Type B pancreatic cell (in vitro differentiated cells): ENCODE measurements at regions not wholly inside any gene's neighbourhood (a gene's known extent, or its start where the extent isn't known, plus 50 kb on each side); places are given as distances from the start of the nearest gene placed in this dataset.

Experiments used
- DNase-seq: peaks from one replicate; pipeline ENCODE4 v3.0.0; 2021; ENCODE audit warnings: mixed read lengths; ENCODE audit not compliant: unreplicated experiment; ENCODE audit errors: extremely low spot score
- H3K27ac Mint-ChIP-seq: 2 replicates; pipeline ENCODE4 v1.8.0; 2021; ENCODE audit warnings: mild to moderate bottlenecking, mixed read lengths
- H3K27me3 Mint-ChIP-seq: 2 replicates; pipeline ENCODE4 v1.8.0; 2021; ENCODE audit warnings: mixed read lengths
- H3K36me3 Mint-ChIP-seq: 2 replicates; pipeline ENCODE4 v1.8.0; 2021; ENCODE audit warnings: mixed read lengths
- H3K4me1 Mint-ChIP-seq: one replicate; pipeline ENCODE4 v1.8.0; 2021; ENCODE audit warnings: mixed read lengths; ENCODE audit not compliant: unreplicated experiment
- H3K4me3 Mint-ChIP-seq: 2 replicates; pipeline ENCODE4 v1.8.0; 2021; ENCODE audit warnings: mild to moderate bottlenecking, mixed read lengths
- H3K9me3 Mint-ChIP-seq: 2 replicates; pipeline ENCODE4 v1.8.0; 2021; ENCODE audit warnings: mixed read lengths
- TF ChIP-seq, protein P1 (sequence below): fragments of 200-600 bp; sonication (generic); conservative IDR thresholded peaks from 2 replicates; pipeline ENCODE4 v1.5.0; 2021; ENCODE audit warnings: antibody characterized with exemption, mild to moderate bottlenecking

DNA sequence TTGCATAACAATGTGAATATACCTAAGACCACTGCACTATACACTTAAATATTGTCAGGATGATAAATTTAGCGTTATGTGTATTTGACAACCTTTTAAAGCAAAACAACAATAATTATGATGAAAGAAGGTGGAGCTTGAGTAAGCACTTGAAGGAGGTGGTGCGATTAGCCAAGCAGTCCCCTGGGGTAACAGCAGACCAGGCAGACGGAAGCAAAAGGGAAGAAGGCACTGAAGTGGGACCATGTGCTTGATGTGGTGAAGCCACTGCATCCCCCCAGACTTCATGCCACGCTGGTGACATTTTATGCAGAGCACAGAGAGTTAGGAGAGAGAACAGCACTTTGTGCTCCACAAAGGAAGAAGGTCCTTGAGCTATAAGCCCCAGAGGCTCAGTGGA lies 58.3 kb upstream of the ZNF507 start:
- Mint-ChIP-seq H3K27ac (no peak overlapping the region), H3K9me3 (no peaks in the 10 kb centered on the region), H3K36me3 (no peaks in the 10 kb centered on the region), H3K27me3 (peaks cover 22% of the 10 kb centered on the region), H3K4me3 (no peak overlapping the region), H3K4me1 (peaks cover 4% of the 10 kb centered on the region)
- TF ChIP-seq, protein P1, sequence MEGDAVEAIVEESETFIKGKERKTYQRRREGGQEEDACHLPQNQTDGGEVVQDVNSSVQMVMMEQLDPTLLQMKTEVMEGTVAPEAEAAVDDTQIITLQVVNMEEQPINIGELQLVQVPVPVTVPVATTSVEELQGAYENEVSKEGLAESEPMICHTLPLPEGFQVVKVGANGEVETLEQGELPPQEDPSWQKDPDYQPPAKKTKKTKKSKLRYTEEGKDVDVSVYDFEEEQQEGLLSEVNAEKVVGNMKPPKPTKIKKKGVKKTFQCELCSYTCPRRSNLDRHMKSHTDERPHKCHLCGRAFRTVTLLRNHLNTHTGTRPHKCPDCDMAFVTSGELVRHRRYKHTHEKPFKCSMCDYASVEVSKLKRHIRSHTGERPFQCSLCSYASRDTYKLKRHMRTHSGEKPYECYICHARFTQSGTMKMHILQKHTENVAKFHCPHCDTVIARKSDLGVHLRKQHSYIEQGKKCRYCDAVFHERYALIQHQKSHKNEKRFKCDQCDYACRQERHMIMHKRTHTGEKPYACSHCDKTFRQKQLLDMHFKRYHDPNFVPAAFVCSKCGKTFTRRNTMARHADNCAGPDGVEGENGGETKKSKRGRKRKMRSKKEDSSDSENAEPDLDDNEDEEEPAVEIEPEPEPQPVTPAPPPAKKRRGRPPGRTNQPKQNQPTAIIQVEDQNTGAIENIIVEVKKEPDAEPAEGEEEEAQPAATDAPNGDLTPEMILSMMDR: no peak
- no peak for DNase-seq

DNA sequence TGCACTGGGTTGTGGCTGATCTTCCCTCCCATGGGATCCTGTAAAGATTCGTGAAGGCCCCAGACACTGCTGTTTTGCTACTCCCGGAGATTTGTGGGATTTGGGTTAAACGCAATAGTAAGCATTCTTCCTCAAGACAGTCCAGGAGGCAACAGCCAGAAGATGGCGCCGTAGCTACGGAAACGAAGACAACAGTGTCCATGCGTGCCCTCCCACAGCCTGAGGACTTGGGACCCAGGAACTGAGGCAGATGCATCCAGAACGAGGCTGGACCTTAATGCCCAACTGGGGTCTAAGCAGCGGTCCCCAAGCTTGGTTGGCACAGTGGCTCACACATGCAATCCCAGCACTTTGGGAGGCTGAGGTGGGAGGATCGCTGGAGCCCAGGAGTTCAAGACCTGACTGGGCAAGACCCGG lies 57.6 kb upstream of the ZNF507 start:
- Mint-ChIP-seq H3K4me3 (no peak overlapping the region), H3K4me1 (peaks cover 4% of the 10 kb centered on the region), H3K36me3 (no peaks in the 10 kb centered on the region), H3K27ac (no peak overlapping the region), H3K9me3 (no peaks in the 10 kb centered on the region), H3K27me3 (peaks cover 20% of the 10 kb centered on the region)
- TF ChIP-seq, protein P1: peak; percentile 63
- DNase-seq: no peak

DNA sequence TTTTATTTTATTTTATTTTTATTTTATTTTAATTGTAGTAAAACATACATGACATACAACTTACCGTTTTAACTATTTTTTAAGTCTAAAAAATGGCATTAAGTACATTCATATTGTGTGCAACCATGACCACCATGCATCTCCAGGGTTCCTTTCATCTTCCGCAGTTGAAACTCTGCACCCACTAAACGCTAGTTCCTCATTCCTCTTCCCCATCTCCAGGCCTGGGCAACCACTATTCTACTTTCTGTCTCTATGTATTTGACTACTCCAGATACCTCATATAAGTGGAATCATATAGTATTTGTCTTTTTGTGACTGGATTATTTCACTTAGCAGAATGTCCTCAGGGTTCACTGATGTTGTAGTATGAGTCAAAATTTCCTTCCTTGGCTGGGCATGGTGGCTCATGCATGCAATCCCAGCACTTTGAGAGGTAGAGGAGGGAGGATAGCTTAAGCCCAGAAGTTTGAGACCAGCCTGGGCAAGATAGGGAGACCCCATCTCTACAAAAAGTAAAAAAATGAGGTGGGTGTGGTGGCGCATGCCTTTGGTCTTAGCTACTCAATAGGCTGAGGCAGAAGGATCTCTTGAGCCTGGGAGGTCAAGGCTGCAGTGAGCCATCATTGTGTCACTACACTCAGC lies 55.7 kb upstream of the ZNF507 start:
- DNase-seq: no peak
- Mint-ChIP-seq H3K27me3 (peaks cover 9% of the 10 kb centered on the region), H3K27ac (no peak overlapping the region), H3K36me3 (no peaks in the 10 kb centered on the region), H3K9me3 (no peaks in the 10 kb centered on the region), H3K4me3 (no peak overlapping the region), H3K4me1 (peaks cover 4% of the 10 kb centered on the region)
- TF ChIP-seq, protein P1: no peak

DNA sequence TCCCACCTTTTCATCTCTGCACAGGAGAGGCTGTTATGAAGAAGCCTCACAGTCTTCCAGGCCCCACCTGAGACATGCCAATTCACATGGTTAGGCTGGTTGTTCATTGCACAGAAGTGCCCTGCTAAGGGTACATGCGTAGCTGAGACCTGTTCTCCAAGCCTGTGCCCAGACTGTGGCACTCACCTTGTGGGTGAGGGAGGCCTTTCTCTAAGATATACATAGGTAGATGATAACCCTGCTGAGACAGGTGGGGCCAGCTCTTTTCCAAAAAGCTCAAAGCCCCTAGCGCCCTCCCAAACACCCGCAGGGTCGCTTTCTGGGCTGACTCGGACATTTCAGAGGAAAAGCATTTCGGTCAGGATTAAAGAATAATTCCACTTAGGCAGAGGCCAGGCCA lies 53.5 kb upstream of the ZNF507 start:
- TF ChIP-seq, protein P1: no peak

DNA sequence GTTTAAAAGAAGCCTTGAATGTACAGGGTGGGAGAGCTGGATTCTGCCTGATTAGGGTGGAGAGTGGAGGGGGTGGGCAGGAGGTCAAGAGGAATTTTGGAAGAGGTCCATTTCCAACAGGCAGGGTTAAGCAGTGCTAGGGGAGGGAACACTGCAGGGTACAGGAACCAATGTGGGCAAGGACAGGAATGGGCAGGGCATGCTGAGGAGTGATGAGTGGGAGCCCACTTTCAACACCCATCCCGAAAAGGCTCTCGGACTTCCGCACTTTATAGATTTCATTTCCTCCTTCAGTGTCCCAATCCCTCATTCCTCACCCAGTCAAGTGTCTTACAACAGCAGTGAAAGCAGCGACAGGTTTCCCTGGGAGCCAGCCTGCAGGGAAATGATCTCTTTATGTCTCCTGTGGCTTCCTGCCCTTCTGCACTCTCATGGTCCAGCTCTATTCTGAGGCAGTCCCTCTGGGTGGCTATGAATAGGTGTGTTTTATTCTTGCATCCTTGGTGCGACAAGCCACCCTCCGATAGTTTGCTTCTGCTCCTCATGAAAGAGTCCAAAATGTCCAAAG lies 50.5 kb upstream of the ZNF507 start:
- no peak overlapping the region for H3K27ac Mint-ChIP-seq
- no peaks in the 10 kb centered on the region for H3K4me1 Mint-ChIP-seq
- no peaks in the 10 kb centered on the region for H3K36me3 Mint-ChIP-seq
- TF ChIP-seq, protein P1: no peak
- DNase-seq: no peak
- no peaks in the 10 kb centered on the region for H3K27me3 Mint-ChIP-seq
- H3K4me3 Mint-ChIP-seq: no peak overlapping the region
- no peaks in the 10 kb centered on the region for H3K9me3 Mint-ChIP-seq

More for the DNA sequence above, 53.5 kb upstream of the ZNF507 start:
- no peak for DNase-seq
- Mint-ChIP-seq H3K27ac (no peak overlapping the region), H3K9me3 (no peaks in the 10 kb centered on the region), H3K4me1 (peaks cover 3% of the 10 kb centered on the region), H3K4me3 (no peak overlapping the region), H3K36me3 (no peaks in the 10 kb centered on the region), H3K27me3 (peaks cover 5% of the 10 kb centered on the region)
